CD4-positive, alpha-beta T cell treated with Interleukin-6 at 100 ng/mL for 8 hours (primary cell): ENCODE measurements at regions not wholly inside any gene's neighbourhood (a gene's known extent, or its start where the extent isn't known, plus 50 kb on each side); places are given as distances from the start of the nearest gene placed in this dataset.
"Not testable (repeated sequence)": the region's sequence is repeated elsewhere in the genome, so short reads cannot be mapped to it uniquely, and the experiment has no call there.

Source experiments
- DNase-seq: peaks from one replicate; pipeline ENCODE4 v3.0.0-alpha.2; 2020; ENCODE audit warnings: mixed read lengths, low spot score

DNA sequence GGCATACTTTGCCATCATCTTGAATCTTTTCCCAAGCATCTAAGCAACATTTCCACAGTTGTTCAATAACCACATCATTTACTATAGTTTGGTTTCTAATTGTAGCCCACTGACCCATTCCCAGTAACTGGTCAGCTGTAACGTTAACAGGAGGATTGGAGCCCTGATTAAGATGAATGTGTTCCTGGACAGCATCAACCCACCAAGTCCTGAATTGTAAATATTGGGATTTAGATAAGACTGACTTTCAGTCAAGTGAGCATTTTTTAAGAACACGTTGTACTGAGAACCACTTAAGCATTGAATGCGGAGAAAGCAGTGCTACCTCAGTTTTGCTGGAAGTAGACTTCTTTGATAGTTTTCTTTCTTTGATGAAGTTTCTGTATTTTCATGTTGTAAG lies 53.3 kb upstream of the ARL4D start:
- not testable (repeated sequence) for DNase-seq

DNA sequence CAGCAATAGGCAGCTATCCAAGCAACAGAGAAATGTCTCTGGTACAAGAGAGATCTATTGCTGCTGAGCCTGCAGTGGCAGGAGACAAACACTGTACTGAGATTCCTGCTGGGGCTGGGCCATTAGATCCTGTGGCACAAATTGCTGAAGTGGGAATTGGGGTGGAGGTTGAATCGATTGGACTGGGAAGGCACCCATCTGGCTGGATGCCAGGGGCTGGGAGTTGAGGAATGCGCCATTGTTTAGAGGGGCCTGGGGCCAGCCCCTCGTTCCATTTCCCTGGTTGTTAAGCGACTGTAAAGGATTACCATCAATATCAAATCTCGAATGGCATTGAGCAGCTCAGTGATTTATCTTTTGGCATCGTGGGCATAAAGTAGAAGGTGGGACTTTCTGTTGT lies 54.1 kb upstream of the ARL4D start:
- DNase-seq = no peak

DNA sequence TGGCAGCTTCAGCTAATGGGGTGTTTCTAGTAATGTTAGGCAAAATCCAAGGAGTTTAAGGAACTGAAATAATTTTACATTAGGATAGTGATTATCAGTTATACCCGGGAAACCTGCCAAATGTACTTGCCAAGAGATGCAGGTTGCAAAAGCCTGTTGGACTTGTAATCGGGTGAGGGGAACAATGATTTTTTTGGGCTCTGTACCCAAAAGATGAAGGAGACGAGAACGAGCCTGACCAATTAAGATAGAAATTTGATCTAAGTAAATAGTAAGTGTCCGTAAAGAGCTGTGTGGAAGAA lies 56.3 kb upstream of the ARL4D start:
- no peak for DNase-seq

GRCh38 chr17:43341715-43342588 lies 56.8 kb upstream of the ARL4D start:
- no peak for DNase-seq

GRCh38 chr17:43338886-43339516 lies 59.8 kb upstream of the ARL4D start:
- DNase-seq = peak; percentile 64

GRCh38 chr17:43337684-43338428 lies 60.9 kb upstream of the ARL4D start:
- DNase-seq = no peak

DNA sequence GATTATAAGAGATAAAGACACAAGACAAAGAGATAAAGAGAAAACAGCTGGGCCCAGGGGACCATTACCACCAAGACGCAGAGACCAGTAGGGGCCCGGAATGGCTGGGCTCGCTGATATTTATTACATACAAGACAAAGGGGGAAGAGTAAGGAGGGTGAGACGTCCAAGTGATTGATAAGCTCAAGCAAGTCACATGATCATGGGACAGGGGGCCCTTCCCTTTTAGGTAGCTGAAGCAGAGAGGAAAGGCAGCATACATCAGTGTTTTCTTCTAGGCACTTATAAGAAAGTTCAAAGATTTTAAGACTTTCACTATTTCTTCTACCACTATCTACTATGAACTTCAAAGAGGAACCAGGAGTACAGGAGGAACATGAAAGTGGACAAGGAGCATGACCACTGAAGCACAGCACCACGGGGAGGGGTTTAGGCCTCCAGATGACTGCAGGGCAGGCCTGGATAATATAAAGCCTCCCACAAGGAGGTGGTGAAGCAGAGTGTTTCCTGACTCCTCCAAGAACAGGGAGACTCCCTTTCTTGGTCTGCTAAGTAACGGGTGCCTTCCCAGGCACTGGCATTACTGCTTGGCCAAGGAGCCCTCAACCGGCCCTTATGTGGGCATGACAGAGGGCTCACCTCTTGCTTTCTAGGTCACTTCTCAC lies 63.9 kb upstream of the ARL4D start:
- DNase-seq = no peak

- DNase-seq = no peak
Observed at GRCh38 chr17:43333433-43333943, 65.3 kb upstream of the ARL4D start.

DNA sequence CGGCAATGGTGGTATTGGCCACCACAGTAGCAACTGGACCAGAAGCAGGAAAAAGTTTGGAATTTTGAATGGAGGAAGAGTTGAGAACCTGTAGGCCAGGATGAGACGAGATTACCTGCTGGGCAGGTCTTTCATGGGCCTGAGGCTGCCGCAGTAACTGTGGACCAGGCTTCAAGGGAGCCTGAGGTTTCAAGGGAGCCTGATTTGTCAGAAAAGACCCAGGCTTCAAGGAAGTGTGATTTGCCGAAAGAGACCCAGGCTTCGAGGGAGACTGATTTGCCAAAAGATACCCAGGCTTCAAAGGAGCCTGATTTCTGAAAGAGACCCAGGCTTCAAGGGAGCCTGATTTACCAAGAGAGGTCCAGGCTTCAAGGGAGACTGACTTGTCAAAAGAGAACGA lies 66.6 kb upstream of the ARL4D start:
- DNase-seq = no peak

DNA sequence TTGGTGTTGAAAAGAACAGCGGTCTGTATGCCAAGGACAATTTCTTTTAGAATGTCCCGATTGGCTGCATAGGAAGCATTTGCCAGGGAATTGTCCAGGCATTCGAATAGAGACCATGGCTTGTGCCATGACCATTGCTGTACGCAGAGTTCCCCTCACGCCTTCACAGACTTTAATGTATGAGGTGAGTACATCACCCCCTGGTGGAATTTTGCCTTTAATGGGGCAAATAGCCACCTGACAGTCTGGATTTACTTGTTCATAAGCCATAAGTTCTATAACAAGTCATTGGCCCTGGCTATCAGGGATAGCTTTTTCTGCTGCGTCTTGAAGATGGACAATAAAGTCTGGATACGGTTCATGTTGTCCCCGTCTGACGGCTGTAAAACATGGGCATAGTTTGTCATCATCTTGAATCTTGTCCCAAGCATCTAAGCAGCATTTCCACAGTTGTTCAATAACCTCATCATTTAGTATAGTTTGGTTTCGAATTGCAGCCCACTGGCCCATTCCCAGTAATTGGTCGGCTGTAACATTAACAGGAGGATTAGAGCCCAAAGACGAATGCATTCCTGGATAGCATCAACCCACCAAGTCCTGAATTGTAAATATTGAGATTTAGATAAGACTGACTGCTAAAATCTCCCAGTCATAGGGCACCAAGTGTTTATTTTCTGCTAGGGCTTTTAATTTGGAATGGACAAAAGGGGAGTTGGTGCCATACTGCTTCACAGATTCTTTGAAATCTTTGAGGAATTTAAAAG lies 67.7 kb upstream of the ARL4D start:
- DNase-seq = no peak

GRCh38 chr17:43329183-43329582 lies 69.6 kb upstream of the ARL4D start:
- DNase-seq = no peak

GRCh38 chr17:43328650-43329049 lies 70.1 kb upstream of the ARL4D start:
- DNase-seq = no peak

GRCh38 chr17:43327834-43328420 lies 70.9 kb upstream of the ARL4D start:
- DNase-seq = no peak

DNA sequence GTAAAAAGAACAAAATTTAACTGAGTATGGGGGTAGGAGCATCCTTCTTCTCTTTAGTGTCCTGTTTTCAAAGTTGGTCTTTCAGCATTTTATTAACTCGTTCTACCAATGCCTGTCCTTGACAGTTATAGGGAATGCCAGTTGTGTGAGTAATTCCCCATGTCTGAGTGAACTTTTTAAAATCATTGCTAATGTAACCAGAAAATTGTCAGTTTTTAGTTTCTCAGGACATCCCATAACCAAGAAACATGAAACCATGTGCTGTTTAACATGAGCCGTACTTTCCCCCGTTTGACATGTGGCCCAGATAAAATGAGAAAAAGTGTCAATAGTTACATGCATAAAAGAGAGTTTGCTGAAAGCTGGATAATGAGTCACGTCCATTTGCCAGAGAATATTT lies 71.4 kb upstream of the ARL4D start:
- no peak for DNase-seq

DNA sequence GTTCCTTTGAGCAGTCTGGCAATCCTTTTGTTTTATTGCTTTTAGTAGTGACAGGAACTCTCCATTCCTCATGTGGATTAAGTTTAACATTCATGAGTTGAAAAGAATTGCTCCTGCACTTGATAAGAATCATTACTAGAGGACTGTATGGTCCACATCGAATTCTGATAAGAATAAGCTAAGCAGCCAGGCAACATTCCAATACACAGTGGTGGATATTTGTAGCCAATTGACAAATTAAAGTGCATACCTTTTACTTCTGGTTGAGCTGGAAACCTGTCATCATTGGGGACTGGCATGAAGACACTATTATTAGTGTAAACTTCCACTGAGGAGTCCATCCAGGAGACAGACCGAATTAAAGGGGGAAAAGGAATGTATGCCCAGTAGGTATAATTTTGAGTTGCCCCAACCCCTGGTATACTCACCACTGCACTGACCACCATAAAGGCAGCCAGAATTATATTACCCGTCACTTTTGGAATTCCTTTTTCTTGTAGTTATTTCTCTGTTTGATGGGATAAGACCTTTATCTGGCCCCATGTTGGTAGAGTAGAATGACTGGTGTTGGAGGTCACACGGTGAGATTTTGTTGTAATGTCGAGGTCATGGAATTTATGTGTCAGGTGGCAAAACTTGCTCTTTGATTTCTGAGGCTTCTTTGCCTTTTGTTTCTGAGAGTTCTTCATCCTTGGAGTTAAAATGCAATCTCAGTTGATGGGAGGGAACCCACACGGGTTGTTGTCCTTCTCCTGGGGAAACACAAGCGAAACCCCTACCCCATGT lies 72.1 kb upstream of the ARL4D start:
- DNase-seq = no peak

DNA sequence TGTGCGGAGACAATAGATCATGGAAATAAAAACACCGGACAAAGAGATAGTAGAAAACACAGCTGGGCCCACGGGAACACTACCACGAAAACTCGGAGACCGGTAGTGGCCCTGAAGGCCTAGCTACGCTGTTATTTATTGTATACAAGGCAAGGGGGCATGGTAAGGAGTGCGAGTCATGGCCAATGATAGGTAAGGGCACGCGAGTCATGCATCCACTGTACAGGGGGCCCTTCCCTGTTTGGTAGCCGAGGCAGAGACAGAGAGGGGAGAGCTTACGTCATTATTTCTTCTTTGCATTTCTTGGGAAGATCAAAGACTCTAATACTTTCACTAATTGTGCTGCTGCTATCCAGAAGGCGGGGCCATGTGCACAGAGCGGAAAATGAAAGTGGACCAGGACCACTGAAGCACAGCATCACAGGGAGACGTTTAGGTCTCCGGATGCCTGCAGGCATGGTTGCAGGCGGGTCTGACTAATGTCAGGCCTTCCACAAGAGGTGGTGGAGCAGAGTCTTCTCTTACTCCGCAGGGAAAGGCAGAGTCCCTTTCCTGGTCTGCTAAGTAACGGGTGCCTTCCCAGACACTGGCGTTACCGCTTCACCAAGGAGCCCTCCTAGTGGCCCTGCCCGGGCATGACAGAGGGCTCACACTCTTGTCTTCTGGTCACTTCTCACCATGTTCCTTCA lies 74.4 kb upstream of the ARL4D start:
- DNase-seq = no peak

DNA sequence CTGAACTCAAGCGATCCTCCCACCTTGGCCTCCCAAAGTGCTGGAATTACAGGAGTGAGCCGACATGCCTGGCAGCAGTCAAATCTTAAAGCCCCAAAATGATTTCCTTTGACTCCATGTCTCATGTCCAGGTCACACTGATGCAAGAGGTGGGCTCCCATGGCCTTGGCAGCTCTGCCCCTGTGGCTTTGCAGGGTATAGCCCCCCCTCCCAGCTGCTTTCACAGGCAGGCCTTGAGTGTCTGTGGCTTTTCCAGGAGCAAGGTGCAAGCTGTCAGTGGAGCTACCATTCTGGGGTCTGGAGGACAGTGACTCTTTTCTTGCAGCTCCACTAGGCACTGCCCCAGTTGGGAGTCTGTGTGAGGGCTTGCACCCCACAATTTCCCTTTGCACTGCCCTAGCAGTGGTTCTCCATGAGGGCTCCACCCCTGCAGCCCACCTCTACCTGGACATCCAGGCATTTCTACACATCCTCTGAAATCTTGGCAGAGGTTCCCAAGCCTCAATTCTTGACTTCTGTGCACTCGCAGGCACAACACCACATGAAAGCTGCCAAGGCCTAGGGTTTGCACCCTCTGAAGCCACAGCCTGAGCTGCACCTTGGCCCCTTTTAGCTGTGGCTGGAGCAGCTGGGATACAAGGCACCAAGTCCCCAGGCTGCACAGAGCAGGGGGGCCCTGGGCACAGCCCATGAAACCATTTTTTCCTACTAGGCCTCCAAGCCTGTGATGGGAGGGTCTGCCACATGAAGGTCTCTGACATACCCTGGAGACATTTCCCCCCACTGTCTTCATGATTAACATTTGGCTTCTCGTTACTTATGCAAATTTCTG lies 79.3 kb upstream of the ARL4D start:
- DNase-seq = no peak

DNA sequence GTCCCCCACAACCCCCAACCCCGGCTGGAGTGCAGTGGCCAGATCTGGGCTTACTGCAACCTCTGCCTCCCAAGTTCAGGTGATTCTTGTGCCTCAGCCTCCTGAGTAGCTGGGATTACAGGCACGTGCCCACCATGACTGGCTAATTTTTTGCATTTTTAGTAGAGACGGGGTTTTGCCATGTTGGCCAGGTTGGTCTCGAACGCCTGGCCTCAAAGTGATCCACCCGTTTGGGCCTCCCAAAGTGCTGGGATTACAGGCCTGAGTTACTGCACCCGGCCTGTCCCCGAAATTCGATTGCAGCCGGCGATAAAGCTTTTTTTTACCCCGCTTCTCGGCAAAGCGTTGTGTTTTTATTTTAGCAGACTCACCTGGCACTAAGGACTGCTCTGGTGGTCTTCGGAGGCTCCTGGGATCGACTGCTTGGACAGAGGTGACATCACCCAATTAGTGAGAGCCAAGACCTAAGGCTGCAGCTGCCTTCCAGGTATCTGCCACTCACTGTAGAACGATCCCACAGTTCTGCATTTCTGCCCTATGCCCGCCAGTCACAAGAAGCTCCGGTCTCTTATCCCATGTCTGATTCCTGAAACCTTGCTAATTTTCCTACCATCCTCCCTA lies 82.2 kb upstream of the ARL4D start:
- DNase-seq = no peak
